ENCODE measurements at regions not wholly inside any gene's neighbourhood (a gene's known extent, or its start where the extent isn't known, plus 50 kb on each side); places are given as distances from the start of the nearest gene placed in this dataset.

- no peak for DNase-seq (ENCODE audit: low spot score)
These were observed 678.1 kb upstream of the GOT2 start for GRCh38 chr16:59411961-59412841.

DNA sequence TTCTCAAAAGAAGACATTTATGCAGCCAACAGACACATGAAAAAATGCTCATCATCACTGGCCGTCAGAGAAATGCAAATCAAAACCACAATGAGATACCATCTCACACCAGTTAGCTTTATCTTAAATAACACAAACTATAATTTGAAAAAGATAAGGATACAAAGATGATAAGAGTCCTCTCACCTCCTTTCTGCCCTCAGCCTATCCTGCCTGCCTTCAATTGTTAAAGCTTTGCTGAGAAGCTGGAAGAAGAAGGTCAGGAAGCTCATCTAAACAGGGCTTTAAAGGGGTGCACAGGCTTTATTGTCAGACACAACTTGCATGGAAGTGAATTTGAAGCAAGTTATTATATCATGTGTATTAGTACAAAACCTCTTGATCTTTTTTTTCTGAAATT lies 676.3 kb upstream of the GOT2 start:
- DNase-seq (ENCODE audit: low spot score), result no peak

GRCh38 chr16:59405802-59406201 lies 671.7 kb upstream of the GOT2 start:
- DNase-seq (ENCODE audit: low spot score), result no peak

DNA sequence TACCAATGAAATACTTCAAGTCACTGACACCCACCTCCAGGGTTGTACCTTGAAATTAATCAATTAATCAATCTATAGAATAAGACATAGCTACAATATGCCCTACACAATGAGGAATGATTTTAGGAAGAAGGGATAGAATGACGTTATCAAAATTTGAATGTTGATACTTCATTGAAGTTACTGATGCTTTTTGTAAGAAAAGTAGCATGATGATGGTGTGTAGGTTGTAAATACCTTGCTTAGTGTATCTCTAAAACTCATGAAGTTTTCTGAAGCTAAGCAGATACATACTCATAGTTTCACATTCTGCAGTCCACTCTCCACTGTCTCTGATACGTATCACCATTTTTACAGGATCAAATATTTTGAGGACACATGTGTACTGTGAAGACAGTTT lies 670.4 kb upstream of the GOT2 start:
- no peak for DNase-seq (ENCODE audit: low spot score)

GRCh38 chr16:59400830-59401229 lies 666.7 kb upstream of the GOT2 start:
- no peak for DNase-seq (ENCODE audit: low spot score)

DNA sequence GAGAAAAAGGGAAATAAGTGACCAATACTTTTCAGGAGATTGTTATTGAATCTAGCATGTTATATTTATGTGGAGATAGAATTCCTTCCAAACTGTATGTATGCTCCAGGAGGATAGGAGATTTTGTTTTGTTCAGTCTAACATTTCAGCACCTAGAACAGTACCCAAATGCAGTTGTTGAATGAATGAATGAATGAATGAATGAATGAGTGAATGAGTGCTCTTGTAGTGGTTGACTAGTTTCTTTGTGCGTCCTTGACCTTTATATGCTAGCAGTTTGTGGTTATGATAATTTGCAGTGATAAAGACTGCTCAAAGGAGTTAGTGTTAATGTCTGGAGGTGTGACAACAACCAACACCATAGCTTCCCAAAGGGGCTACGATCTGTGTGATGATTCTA lies 663.5 kb upstream of the GOT2 start:
- no peak for DNase-seq (ENCODE audit: low spot score)

- DNase-seq (ENCODE audit: low spot score), result no peak
These were observed 660.4 kb upstream of the GOT2 start for GRCh38 chr16:59394526-59394925.

- DNase-seq (ENCODE audit: low spot score), result no peak
These were observed 658.8 kb upstream of the GOT2 start for GRCh38 chr16:59392911-59393310.

GRCh38 chr16:59391617-59392364 lies 657.7 kb upstream of the GOT2 start:
- no peak for DNase-seq (ENCODE audit: low spot score)

DNA sequence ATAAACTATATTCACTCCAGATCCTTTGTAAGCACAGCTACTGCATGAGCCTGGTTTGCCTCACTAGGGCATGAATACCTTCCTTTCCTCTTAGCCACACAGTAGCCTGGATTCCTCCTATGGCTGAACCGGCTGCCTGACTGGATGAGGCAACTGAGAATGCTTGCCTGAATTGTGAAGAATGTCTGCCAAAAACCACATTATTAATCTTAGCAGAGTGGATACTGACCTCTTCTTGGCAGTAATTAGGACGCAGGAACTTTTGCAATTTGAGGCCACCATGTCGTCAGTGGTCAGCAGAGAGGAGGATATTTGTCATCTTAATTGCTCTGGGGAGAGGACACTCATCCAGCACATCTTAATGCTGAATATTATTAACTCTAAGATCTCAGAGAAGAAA lies 651.8 kb upstream of the GOT2 start:
- peak; percentile 84 for DNase-seq (ENCODE audit: low spot score)

GRCh38 chr16:59385491-59385890 lies 651.4 kb upstream of the GOT2 start:
- no peak for DNase-seq (ENCODE audit: low spot score)

DNA sequence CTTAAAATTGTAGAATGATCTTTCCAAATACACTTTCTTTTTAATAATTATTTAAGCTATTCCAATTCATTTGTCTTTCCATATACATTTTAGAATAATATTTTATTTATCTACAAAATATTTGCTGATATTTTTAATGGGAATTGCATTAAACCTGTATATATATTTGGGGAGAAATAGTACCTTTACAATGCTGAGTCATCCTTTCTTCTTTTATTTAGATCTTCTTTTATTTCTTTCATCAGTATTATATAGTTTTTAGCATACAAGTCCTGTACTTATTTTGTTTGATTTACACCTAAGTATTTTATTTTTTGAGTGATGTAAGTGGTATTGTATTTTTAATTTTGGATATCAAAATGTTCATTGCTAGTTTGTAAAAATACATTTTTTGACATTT lies 639.5 kb upstream of the GOT2 start:
- DNase-seq (ENCODE audit: low spot score), result no peak

DNA sequence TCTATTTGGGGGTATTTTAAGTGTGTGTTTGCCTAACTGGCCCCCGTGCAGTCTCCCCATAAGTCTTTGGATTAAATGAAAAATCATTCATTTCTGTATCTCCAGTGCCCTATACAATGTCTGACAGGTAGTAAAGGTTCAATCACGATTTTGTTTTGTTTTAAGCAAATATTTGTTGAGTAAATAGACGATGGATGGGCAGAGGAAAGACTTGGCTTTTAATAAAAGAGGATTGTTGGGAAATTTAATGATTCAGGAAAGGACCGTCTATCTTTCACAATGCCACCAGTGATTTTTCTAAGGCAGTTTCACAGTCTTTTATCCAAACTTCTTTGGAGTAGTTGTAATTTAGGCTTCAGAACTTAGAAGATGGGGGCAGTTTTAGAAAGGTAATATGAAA lies 636.6 kb upstream of the GOT2 start:
- DNase-seq (ENCODE audit: low spot score), result no peak

- DNase-seq (ENCODE audit: low spot score), result no peak
These were observed 635.4 kb upstream of the GOT2 start for GRCh38 chr16:59369523-59369922.

DNA sequence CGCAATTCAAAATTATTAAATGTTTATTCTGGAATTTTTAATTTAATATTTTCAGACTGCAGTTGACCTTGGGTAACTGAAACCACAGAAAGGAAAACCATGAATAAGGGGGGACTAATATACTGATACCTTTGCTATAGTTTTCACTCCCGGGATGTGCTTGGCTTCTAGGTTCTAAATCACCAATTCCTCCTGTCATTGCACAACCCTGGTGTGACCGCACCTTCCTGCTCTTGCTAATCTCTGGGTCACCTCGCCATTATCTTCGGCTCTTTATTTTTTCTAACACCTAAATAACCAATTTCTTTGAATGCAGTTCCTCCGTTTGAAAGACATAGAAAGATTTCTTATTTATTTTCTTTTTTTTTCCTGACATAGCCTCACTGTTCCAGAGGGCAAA lies 634.5 kb upstream of the GOT2 start:
- DNase-seq (ENCODE audit: low spot score), result no peak

- no peak for DNase-seq (ENCODE audit: low spot score)
These were observed 622.6 kb upstream of the GOT2 start for GRCh38 chr16:59356709-59357108.

DNA sequence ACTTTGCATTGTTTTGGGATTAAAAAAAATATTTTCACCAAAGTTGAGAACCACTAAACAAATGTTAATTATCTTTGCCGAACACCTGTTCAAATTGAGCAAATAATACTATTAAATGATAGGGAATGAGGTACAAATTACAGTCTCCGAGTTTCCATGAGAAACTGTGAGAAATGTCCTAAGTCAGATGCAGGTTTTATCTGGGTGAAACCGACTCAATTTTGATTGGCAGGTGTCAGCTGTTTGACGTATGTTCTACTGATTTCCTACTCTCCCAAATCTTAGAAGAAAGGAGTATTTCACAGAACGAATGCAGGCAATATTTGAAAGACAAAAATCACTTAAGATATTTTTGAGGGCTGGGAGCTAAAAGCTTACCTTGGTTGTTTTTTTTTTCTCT lies 622.0 kb upstream of the GOT2 start:
- no peak for DNase-seq (ENCODE audit: low spot score)

DNA sequence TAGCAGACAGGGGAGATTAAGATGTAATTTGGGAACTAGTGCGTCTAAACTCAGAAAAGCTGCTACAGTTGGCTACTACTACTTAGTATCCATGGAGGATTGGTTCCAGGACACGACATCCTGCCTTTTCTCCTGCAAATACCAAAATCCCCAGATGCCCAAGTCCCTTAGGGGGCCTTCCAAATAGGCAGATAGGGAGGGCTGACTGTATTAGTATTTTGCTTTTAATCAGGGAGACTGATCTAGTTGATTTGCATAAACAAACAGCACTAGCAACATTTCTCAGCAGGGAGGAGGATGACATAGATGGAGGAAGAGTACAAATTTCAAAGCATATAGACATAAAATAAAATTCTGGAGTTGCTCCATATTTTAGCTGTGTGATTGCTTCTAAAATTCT lies 621.6 kb upstream of the GOT2 start:
- no peak for DNase-seq (ENCODE audit: low spot score)

DNA sequence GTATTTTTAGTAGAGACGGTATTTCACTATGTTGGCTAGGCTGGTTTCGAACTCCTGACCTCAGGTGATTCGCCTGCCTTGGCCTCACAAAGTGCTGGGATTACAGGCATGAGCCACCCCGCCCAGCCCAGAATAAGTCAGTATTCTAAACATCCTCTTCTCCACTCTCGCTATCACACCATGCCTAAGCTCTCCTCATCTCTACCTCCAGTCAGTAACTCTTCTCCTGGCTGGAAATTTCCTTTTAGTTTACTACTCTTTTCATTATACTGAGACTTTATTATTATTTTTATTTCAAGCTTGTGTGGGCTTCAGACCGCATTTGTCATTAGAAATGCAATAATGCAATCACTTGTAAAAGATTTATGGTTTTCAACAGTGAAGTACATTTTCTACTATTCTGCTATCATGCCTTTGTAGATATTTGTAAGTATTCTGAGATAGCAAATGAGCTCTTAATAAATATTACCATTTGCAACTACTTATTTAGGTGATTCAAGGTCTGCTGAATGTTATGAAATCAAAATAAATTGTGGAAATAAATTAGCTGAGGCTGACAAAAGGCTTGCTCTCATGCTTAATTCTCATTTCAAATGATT lies 617.3 kb upstream of the GOT2 start:
- no peak for DNase-seq (ENCODE audit: low spot score)

- DNase-seq (ENCODE audit: low spot score), result no peak
These were observed 616.6 kb upstream of the GOT2 start for GRCh38 chr16:59350670-59351069.

- DNase-seq (ENCODE audit: low spot score), result no peak
These were observed 608.6 kb upstream of the GOT2 start for GRCh38 chr16:59342669-59343068.

DNA sequence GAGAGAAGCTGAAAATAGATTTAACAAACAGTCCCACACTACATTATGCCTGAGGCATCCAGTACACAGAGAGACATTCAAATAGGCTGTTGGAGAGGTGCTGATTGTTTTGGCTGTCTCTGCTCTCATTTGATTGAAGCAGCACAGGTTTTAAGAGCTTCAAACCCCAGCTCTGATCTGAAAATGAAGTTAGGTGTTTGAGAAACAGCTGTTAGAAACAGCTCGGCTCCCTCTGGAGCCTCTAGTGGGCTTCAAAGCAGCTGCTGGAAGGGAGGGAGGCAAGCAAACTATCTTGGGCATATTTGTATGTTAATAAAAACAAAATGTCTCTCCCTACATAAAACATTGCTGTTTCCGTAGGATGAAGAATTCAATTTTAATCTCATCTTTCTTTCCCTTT lies 607.3 kb upstream of the GOT2 start:
- DNase-seq (ENCODE audit: low spot score), result no peak

DNA sequence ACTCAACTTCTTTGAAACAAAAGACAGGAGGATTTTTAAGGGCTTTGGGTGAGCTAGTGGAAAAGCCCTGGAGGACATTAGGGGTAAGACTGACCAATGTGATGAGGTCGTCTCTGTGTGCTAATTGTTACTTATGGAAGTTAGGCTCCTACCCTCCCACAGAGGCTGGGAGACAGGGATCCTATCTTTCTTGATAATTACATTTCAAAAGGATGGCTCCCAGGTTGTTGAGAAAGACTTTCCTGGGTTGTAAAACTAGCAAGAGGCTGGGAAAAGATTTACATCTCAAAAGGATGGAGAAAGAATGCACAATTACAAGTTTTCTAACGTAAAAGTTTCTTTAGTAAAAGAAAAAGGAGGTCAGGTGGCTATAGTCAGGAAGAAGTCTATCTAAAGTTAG lies 605.8 kb upstream of the GOT2 start:
- no peak for DNase-seq (ENCODE audit: low spot score)

All from A172 (cell line).